Prostate gland (tissue), 2 donors: ENCODE measurements at regions not wholly inside any gene's neighbourhood (a gene's known extent, or its start where the extent isn't known, plus 50 kb on each side); places are given as distances from the start of the nearest gene placed in this dataset.

Experiments
- DNase-seq: peaks from one replicate; pipeline ENCODE4 v3.0.0-alpha.2; 2019; ENCODE audit warnings: low spot score
- H3K27ac ChIP-seq, 2 donors: fragments of 200-600 bp; sonication (generic); 2 replicates each; pipeline ENCODE4 v1.5.1; 2017 to 2019
- H3K27me3 ChIP-seq: fragments of 200-600 bp; sonication (generic); replicated peaks from 2 replicates; pipeline ENCODE4 v1.5.1; 2019; ENCODE audit not compliant: insufficient read depth
- H3K36me3 ChIP-seq, 2 donors: fragments of 200-600 bp; sonication (generic); 1 replicate in 1 of 2; 2 replicates in 1 of 2; pipeline versions ENCODE4 v1.5.1 to v1.8.1; 2017 to 2019
- H3K4me1 ChIP-seq: fragments of 200-600 bp; sonication (generic); replicated peaks from 2 replicates; pipeline ENCODE4 v1.5.1; 2019
- H3K4me3 ChIP-seq, 2 donors: fragments of 200-600 bp; sonication (generic); 2 replicates each; pipeline ENCODE4 v1.5.1; 2017 to 2019
- H3K9me3 ChIP-seq: fragments of 200-600 bp; sonication (generic); 2 replicates; pipeline ENCODE4 v1.5.1; 2017
- CTCF ChIP-seq, 4 experiments: fragments of 200-600 bp in 2 of 4; fragments of 450-650 bp in 2 of 4; sonication (generic) in 2 of 4; IDR thresholded peaks; 1 replicate in 3 of 4; 2 replicates in 1 of 4; pipeline ENCODE4 v1.5.1; 2016 to 2019; ENCODE audit warnings: antibody characterized with exemption in 4 of 4, mild to moderate bottlenecking in 2 of 4, moderate library complexity in 2 of 4
- POLR2A ChIP-seq: fragments of 450-650 bp; IDR thresholded peaks from one replicate; pipeline ENCODE4 v1.6.1; 2016; ENCODE audit warnings: antibody characterized with exemption, mild to moderate bottlenecking
- POLR2AphosphoS5 ChIP-seq: sonication (generic); formaldehyde crosslinking; IDR thresholded peaks from one replicate; pipeline ENCODE4 v1.6.1; 2017; ENCODE audit warnings: antibody characterized with exemption
- WGBS: methylation state at CpG from one replicate; pipeline ENCODE4 v1.1.5; 2018; 5-methylcytosine and 5-hydroxymethylcytosine counted together
- intact Hi-C: fragments of 100-400 bp; cut with DNase I; formaldehyde crosslinking; loops from one replicate; pipeline ENCODE4 v1.14.2; 2022

GRCh38 chr1:181425566-181425965, 57.8 kb upstream of the CACNA1E start:
- WGBS = 69% methylated on average over 8 of the region's 8 CpGs
- Histone ChIP-seq H3K4me3 (no peak overlapping the region), H3K4me1 (no peaks in the 10 kb centered on the region), H3K36me3 (no peaks in the 10 kb centered on the region), H3K27me3 (peaks cover 2% of the 10 kb centered on the region), H3K27ac (no peak overlapping the region), H3K9me3 (no peaks in the 10 kb centered on the region)
- DNase-seq = no peak
- no peak for TF ChIP-seq POLR2A
- TF ChIP-seq POLR2AphosphoS5 = no peak
- no peak for TF ChIP-seq CTCF (IDR thresholded peaks at IDR 0.05)
- intact Hi-C loops = no loop called here

GRCh38 chr1:181429462-181429861, 53.9 kb upstream of the CACNA1E start:
- Histone ChIP-seq H3K4me3 (no peak overlapping the region), H3K4me1 (no peaks in the 10 kb centered on the region), H3K9me3 (no peaks in the 10 kb centered on the region), H3K36me3 (no peaks in the 10 kb centered on the region), H3K27ac (no peak overlapping the region), H3K27me3 (peaks cover 2% of the 10 kb centered on the region)
- TF ChIP-seq POLR2AphosphoS5 = no peak
- no peak for TF ChIP-seq CTCF (IDR thresholded peaks at IDR 0.05)
- no peak for TF ChIP-seq POLR2A
- DNase-seq = no peak
- WGBS = 100% methylated on average over 3 of the region's 3 CpGs
- intact Hi-C loops = no loop called here

DNA sequence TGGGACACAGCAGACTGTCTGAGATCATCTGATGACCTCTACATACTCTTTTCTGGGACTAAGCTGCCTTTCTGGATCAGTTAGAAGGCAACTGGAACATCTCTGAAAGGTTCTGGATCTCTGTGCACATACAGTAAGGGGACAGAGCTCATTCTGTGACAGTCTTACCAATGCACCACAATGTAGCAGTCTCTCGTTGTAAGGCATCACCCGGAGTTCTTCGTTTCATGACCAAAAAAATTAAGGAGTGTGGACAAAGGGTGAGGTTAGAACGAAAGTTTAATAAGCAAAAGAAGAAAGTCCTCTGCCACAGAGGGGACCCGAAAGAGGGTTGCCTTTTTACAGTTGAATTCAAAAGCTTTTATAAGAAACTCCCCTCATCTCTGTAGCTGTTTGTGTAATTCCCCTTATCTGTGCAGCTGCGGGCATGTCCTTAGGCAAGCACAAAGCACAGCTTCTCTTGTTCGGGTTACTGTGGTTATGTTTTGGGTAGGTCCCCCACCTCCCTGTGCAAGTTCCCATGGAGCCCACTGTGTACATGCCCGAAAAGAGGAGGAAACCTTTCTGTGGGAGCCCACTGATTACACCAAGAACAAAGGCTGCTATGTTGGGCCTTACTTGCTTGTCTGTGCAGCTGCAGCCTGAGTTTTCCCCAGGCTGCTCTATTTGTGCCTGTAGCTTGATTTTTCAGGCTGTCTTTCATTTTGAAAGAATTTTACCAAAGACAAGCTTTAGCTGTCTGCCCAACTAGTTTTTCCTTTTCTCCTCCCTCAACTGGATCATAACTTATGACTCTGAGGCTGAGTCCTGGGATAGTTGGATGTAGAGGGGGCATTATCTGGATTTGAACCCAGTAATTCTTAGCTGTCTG, 53.1 kb upstream of the CACNA1E start:
- TF ChIP-seq POLR2A = no peak
- no peak for TF ChIP-seq POLR2AphosphoS5
- TF ChIP-seq CTCF (IDR thresholded peaks at IDR 0.05) = no peak
- intact Hi-C loops = no loop called here
- 63% methylated on average over 8 of the region's 8 CpGs for WGBS
- H3K36me3 ChIP-seq = no peaks in the 10 kb centered on the region
- no peak overlapping the region for H3K27ac ChIP-seq
- DNase-seq = no peak
- H3K4me3 ChIP-seq = no peak overlapping the region
- H3K4me1 ChIP-seq = no peaks in the 10 kb centered on the region
- H3K27me3 ChIP-seq = peaks cover 2% of the 10 kb centered on the region
- no peaks in the 10 kb centered on the region for H3K9me3 ChIP-seq
